ENCODE measurements at regions not wholly inside any gene's neighbourhood (a gene's known extent, or its start where the extent isn't known, plus 50 kb on each side); places are given as distances from the start of the nearest gene placed in this dataset.
"Not testable (repeated sequence)": the region's sequence is repeated elsewhere in the genome, so short reads cannot be mapped to it uniquely, and the experiment has no call there.

DNA sequence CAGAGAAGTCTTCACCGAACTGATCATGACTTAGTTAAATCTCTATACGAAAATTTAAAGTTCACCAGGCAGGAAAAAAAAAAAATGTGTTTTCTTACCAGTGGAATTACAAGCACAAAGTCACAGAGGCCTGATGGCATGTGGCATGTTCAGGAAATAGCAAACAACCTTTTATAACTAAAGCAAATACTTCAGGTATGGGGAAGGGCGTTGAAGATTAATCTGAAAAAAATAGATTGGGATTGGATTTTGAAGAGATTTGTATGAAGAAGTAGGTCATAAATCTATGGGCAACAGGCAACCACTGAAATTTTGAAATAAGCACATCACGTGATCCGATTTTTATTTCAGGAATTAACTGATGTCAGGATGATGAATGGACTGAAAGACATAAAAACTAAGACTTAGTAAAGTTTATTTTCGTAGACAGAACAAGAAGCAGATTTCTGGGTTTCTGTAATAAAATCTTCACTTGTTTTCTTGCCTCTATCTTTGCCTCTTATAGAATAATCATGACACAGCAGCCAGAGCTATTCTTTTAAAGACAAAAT is 295.9 kb upstream of the ADGRL4 start:
- no peak for DNase-seq

DNA sequence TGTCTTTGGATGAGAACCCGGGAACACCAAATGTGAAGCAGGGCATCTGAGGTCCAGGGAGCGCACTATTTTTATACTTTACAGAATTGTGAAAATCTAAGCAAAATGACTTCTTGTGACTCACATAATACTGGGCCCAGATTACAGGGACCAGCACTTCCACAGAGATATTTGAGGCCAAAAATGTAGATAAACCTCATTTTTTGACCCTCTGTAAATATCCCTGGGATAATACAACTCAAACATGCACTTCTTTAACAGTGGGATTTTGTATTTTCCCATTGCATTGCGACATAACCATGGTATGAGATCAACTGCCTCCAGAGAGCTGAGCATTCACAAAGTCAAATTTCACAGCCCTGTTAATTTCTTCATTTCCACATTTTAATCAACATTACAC is 289.4 kb upstream of the ADGRL4 start:
- DNase-seq: no peak

DNA sequence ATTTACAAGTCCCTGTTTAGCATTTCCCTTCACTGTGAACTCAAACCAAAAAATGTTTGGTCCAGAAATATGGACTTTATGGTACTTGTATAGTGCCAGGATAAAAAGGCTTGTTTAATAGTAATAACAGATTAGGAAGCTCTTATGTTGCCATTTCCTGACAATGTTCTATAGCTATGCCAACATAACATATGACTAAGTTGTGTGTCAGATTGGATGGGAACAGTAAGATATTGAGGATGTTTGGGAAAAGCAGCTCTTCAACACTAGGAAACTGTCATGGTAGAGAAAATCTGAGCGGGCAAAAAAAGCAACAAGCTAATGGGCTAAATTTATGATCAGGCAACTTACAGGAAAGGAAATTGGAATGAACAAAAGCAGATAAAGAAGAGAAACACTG is 287.1 kb upstream of the ADGRL4 start:
- no peak for DNase-seq

DNA sequence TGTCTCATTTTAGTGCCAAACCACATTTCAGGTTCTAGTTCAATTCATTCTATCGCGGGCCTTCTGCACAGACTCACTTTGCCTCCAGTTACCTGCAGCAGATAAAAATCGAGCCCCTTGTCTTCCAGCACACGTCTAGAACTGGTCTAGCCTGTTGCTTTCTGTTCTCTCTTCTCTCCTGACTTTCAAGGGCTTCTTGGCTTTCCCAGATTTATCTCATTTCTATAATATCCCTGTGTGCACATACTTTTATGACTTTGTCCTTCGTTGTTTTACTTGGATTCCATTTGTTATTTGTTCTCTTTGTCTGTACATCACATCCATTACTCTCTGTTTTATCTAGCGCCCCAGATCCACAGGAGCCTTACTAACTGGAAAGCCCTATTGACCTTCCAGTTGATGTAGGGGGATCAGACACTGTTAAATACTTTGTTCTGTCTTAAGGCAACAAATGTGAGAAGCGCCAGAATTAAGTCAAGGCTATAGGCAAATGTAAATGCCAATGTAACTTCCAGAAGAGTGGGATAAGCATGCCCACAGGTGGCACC is 284.5 kb upstream of the ADGRL4 start:
- DNase-seq: no peak

DNA sequence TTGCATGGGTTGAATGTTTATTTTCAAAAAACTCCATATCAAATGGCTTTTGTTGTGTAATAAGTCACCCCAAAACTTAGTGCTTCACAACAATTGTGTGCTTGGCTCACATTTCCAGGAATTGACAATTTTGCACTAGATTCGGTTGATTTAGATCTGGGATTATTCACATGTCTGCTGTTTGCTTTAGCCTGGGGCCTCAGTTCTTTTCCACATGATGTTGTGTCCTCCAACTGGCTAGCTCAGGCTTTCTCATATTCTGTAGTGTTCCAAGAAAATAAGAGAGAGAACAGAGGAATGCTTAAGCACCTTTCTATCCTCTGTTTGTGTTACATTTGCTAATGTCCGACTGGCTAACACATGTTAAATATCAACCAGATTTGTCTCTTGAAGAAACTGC is 281.5 kb upstream of the ADGRL4 start:
- DNase-seq: no peak

DNA sequence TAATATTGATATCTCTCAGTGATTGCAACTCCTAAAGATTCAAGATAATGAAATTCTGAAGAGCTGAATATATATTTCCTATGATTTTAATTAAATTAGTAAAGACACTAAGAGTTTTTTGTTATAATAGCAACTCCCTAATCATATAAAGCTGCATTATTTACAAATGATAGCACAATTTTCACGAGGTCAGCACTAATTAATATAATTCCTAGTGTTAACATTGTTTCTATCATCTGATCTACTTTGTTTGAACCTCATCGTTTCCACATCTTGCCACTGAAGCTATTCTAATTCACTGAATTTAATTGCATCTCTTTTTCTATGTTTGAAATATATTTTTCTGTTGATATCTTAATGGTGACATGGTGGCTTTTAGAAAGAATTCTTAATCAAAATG is 279.1 kb upstream of the ADGRL4 start:
- DNase-seq: no peak

DNA sequence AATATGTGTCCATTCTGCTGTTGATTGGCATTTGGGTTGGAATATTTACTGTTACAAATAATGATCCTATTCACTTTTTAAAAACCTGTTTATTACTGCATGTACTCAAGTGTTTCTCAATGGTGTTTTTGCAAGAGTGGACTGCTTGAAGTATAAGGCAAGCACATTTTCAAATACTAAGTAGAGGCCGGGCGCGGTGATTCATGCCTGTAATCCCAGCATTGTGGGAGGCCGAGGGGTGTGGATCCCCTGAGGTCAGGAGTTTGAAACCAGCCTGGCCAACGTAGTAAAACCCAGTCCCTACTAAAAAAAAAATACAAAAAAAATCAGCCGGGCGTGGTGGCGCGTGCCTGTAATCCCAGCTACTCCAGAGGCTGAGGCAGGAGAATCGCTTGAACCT is 276.9 kb upstream of the ADGRL4 start:
- no peak for DNase-seq

DNA sequence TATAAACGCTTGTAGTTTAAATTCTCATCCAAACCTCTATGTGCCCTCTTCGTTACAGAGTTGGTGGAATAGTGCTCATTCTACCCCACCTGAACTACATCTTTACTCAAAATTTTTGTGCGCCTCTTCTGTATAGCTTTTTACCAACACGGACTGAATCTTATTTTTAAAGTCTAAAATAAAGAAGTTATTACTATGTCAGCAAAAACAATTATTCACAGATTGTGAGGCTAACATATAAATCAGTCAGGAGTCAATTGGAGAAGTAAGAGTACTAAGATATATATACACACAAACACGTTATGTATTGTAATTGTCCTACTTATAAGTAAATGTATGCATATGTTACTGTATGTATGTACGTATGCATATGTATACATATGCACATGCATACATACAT is 274.9 kb upstream of the ADGRL4 start:
- no peak for DNase-seq

DNA sequence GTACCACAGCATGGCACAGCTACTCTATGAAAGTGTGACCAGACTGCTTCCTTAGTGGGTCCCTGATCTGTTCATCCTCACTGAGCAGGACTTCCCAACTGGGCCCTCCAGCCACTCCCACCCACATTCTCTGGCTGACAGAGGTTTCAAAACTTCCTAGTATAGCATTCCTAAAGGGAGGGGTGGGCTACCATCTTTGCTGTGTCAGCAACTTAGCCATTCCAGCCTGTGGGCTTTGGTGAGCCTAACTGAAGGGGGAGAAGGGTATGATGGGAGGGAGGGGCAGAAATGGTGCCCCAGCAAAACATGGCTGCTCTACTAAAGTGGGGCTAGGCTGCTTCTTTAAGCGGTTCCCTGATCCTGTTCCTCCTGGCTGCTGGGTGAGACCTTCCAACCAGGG is 265.2 kb upstream of the ADGRL4 start:
- DNase-seq: no peak

DNA sequence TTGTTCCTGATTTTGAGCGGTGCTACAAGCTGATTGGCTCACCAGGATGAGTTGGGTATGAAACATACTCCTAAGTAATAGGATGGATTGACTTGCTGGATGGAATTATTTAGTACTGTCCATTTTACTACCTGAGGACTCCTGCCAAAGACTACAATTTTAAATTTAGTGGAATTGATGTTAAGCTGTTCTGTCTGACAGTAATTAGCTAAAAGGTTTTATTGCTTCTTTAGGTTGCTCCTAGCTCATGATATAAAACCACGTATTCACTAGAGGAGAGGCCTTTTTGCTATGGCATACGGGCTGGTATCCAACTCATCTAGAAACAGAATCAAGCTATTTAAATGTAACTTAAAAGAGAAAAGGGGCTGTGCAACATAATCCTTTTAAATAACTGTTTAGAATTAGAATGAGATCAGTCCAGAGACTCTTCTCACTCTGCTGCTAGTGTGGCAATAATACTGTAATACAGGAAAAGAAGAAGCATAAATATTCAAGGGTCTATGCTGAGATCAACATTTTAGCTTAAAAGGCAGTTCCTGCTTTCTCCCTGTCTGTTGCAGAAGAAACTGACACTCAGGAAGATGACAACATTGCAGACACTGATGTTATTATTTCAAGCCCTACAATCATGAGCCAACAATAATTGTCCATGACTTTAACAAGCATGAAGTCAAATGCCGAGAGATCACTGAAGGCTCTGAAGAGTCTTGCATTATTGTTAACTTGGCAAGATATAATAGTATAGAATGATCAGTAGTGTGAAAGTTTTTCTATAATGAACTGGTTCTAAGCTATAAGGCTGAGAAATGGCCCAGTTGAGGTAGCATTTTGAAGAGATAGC is 258.7 kb upstream of the ADGRL4 start:
- no peak for DNase-seq

DNA sequence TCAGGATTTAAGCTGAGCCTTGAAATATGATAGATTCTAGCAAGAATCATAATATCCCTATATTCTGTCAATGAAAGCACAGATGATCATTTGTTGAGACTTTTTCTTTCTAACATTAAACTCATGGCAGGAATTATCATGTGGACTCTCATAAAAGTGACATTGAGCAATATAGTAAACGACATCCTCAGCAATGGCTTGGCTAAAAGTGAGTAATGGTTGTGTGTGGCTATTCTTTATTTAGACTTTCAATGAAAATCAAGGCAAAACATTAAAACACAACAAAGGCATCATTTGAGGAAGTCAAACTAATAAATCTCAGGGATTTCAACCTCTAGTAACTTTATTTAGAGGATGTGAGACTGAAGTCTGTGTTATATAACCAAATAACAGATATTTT is 257.8 kb upstream of the ADGRL4 start:
- no peak for DNase-seq

DNA sequence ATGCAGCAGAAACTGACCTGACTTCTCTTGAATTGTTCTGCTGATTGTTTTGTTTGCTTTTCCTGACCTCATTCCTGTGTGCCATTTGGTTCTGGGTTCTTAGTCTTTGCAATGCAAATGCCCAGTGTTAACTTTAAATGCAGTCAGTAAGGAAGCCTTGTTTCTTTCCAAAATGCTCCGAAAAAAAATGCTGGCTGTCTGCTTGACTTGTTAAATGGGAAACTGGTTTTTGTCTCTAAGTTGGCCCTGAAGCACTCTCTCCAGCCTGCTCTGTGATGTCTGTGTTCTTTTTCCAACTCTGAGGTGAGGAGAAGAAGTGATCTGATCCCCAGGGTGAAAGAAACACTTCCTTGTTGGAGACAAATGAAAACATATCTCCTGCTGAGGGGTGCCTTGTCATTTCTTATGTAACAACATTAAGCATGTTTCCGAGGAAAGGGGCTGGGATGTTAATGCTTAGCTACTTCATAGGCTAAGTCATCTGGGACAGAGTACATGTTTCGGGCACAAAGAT is 256.3 kb upstream of the ADGRL4 start:
- no peak for DNase-seq

DNA sequence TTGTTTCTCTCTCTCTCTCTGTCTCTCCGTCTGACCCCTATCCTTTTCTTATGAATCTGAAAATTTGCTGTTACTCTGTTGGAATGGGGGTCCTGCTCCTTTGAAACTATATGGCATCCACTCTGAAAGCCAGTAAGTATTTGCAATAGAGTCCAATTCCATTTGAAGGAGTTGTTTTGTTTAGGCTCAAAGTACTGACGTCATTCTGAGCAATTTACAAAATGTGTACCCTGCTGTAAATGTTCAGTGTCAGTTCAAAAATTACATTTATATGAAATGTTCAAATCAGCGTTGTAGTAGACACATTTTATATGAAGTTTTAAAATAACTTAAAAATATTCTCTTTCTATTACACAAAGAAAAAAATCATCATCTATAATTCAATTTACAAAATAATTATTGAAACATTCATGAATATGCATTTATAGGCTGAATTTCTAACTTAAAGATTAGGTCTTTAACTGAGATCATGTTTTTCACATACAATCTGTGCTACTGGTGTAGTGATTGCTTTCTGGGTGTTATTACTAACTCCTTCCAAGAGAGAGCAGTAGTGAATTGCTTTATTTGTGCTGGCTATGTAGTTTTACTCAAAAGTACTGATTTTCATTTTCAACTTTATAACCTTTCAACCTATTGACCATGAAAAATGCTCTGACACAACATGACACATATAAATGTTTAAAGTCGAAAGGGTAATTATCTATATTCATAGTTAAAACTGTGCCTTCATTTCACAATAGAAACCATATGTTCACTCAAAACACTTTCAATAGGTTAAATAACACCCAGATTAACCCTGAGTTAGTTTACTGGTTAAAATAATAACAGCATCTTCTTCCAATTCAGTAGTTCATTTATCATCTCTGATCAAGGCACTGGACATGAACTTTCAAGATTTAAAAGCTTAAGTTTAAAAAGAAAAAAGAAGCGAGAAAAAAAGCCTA is 253.1 kb upstream of the ADGRL4 start:
- no peak for DNase-seq

DNA sequence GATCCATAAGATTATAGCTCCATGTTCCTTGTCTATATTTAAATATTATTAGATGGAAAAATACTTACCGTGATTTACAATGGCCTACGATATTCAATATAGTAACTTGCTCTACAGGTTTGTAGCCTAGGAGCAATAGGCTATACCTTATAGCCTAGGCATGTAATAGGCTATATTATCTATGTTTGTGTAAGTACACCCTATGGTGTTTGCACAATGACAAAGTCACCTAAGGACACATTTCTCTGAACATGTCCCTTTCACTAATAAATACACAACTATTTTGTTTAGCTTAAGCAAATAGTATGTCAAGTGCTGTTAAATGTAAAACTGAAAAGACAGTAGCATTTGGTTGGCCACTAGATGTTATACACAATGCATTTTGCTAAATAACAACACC is 248.9 kb upstream of the ADGRL4 start:
- DNase-seq: no peak

DNA sequence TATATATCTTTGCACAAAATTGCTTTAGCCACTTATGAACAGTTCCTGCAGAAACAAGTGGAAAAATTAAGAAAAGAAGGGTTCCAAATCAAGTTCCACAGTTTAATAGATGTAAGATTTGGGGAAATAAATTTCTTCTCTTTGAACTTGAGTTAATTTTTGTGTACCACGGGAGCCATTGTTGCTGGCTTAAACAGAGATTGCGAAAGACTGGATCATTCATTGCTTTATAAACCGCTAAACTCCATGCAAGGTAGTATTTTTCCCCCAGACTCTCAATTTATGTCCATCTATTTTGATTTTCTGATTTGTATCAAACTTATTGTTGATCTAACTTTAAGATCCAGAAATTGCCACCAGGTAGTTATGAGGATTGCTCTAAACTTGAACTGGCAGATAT is 246.1 kb upstream of the ADGRL4 start:
- DNase-seq: no peak

DNA sequence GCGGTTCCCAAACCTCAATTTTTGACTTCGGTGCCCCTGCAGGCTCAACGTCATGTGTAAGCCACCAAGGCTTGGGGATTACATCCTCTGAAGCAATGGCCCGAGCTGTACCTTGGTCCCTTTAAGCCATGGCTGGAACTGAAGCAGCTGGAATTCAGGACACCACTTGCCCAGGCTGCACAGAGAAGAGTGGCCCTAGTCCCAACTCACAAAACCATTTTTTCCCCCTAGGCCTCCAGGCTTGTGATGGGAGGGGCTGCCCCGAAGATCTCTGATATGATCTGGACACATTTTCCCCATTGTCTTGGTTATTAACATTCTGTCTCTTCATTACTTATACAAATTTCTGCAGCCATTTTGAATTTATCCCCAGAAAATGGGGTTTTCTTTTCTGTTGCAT is 233.3 kb upstream of the ADGRL4 start:
- no peak for DNase-seq

DNA sequence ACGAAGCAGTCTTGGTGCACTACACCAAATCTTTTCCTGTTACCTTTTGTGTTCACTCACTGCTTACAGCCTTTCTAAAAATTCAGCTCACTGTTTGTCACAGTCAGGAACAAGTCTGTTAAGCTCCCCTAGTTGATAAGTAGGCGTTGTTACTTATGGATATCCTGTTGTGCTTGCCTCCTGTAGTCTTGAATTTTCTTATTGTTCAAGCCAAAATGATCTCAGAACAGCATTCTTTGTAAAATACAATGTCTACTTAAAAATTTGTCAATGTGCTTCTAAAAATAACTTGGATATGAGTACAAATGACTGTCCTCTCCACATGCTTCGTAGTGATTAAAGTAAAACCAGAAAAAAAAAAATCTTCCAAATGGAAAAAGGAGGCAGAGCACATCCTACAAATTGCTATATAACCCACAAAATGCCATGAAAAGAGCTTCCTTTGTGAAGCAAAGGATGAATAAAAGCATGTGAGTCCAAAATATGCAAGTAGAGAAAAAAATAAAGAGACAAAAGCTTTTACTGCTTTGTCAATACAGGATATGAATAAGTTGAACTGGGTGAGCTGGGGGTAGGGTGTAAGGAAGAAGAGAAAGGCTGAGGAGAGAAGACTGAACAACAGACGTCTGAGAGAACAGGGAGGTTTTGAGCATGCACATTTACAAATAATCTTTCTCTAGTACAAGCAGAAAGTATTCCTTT is 228.9 kb upstream of the ADGRL4 start:
- no peak for DNase-seq

DNA sequence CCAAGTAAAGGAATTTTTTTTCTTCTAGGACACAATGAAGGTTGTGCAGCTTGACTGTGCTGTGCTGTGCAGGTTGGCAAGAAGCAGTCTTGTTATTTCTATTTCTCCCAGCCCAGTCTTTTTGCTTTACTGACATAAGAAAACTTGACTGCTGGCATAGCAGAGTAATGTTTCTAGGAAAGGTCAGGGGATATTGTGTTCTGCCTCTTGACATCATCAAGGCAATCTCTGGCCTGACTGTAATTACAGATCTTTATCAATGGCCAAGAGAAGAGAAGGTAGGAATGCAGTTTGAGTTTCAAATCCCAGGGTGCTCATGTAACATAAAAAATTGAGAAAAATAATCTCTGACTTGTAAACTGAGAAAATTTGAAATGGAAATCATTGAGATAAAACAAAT is 226.3 kb upstream of the ADGRL4 start:
- no peak for DNase-seq

DNA sequence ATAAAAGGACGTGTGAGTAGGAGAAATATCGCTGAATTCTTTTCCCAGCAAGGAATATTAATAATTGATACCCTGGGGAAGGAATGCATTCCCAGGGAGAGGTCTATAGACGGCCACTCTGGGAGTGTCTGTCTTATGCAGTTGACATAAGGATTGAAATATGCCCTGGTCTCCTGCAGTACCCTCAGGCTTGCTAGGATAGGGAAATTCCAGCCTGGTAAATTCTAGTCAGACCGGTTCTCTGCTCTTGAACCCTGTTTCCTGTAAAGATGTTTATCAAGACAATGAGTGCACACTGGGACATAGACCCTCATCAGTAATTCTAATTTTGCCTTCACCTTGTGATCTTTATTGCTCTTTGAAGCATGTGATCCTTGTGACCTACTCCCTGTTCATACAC is 224.2 kb upstream of the ADGRL4 start:
- not testable (repeated sequence) for DNase-seq

DNA sequence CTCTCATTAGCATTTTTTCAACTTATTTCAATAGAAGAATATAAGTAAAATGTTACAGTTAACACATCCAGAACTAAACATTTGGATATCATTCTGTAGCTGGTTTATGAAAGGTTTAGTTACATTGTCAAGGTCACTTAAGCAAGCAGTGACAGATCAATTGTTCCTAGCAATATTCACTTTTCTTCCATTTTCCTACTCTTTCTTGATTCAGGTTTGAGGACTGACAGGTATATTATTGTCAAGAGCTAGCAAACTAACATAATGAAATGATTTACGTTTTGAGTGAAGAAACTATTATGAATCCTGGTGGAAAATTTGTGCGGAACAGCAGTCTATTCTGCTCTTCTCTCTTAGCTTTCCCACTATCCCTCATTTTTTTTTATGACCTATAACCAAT is 220.4 kb upstream of the ADGRL4 start:
- DNase-seq: no peak

DNA sequence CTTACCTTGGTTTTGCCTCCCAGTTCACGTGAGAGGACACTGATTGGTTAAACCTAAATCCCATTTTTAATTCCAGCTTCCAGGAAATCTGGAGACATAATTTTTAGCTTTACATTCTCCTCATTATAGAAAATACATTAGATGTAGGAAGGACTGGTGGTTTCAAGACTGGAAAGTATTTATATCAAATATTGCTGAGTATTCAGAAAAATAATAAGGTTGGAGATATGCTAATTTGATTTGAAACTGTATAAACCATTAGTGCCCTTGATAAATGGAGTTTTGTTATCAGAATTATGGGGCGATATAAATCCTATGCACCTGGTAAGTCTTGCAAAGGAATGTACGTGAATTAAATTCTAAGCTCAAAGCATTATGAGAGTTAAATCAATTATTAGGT is 218.0 kb upstream of the ADGRL4 start:
- DNase-seq: no peak

DNA sequence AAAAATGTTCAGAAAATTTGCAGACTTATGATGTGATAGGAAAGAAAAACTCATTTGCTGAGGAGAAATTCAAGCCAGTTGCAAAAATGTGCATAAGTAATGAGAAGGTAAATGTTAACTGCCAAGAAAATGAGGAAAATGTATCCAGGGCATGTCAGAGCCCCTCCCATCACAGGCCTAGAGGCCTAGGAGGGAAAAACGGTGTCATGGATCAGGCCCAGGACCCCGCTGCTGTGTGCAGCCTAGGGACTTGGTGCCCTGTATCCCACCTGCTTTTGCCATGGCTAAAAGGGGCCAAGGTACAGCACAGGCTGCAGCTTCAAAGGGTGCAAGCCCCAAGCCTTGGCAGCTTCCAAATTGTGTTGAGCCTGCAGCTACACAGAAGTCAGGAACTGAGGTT is 214.0 kb upstream of the ADGRL4 start:
- DNase-seq: no peak

DNA sequence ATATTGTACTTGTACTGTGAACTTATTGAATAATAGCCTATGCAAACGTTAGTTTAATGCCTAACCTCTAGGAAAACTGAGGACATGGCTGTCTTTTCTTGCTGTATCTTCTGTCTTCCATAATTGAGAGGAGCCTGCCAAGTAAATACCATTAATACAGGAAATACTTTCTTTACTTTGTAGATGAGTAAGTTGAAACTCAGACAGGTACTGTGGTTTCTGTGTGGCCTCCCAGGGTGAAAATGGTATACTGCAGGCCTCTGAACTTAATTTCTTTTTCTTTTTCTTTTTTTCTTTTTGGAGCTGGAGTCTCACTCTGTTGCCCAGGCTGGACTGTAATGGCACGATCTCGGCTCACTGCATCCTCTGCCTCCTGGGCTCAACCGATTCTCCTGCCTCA is 208.8 kb upstream of the ADGRL4 start:
- no peak for DNase-seq
